HG03135 (cell line): ENCODE measurements at regions not wholly inside any gene's neighbourhood (a gene's known extent, or its start where the extent isn't known, plus 50 kb on each side); places are given as distances from the start of the nearest gene placed in this dataset.

Experiments
- ATAC-seq: cut with Tn5 transposase; IDR thresholded peaks from one replicate; pipeline ENCODE4 v1.9.1; 2021; ENCODE audit warnings: mild to moderate bottlenecking, moderate library complexity; ENCODE audit not compliant: unreplicated experiment

- no peak for ATAC-seq
These were observed 249.4 kb upstream of the SOX11 start for GRCh38 chr2:5442736-5443135.

- no peak for ATAC-seq
These were observed 248.0 kb upstream of the SOX11 start for GRCh38 chr2:5444168-5444567.

GRCh38 chr2:5444854-5445253, 247.3 kb upstream of the SOX11 start:
- no peak for ATAC-seq

GRCh38 chr2:5449867-5450266, 242.3 kb upstream of the SOX11 start:
- ATAC-seq, result no peak

DNA sequence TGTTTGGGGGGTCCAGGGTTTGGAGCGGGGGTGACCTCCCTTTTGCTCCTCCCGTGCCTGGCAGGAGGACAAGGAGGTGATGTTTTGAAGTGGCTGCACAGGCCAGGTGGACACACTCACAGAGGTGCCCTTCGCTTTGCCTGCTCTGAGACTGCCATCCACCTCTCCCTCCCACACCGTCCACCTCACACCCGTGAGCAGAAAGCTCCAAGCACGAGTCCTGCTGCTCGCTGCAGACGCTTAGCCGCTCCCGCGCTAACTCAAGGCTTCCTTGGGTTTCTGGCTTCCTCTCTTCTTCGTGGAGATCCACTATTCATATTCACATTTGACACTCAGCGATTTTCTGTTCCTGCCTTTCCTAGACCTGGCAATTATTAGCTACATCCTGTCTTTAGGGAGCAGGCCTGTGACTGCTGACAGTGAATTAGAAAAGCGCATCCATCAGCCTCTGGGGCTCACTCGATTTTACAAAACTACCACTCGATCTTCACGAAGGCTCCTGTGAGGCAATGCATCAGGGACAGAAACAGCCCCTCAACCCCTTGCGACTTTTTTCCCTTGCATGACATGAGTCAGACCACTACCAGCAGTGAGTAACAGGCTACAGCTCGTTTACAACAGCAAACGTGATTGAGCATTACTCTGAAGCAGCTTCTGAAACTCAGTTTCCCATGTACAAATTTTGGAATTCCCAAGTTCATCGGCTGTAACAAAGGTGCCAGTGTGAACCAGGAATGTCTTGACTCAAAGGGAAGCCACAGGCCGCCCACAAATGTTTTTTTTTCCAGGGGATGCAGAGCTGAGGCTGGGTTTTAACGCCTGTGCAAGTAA, 238.7 kb upstream of the SOX11 start:
- ATAC-seq, result no peak

DNA sequence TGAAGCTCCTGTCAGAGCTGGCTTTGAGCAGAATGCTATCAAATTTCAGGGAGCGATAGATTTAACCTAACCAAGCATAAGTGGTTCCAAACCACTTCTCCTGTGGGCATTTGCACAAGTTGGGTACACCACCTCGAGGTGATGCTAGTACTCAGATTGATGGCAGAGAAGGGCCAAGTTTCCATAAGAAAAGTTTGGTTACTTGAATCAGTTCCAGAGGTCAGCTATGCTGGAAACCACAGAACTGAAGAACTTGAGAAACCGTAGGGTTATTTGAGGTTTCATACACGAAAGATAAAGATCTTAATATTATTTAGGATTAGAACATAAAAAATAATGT, 238.2 kb upstream of the SOX11 start:
- no peak for ATAC-seq

DNA sequence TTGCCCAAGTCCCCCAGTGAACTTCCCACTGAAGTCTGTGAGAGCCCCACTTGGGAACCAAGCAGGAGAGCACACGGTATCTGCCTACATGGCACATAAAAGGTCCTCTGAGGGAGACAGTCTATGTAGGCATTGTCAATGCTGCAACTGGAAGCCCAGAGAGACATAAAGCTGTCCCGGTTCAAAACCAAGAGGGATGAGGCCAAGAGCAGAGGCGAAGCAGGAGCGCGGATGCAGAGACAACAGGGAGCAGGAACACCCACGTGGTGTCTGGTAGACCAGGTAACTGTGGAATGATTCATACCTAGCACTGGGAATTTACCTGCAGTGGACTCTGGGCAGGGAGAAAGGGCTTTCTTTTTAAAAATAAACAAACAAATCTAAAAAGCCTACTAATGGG, 233.1 kb upstream of the SOX11 start:
- ATAC-seq, result no peak

DNA sequence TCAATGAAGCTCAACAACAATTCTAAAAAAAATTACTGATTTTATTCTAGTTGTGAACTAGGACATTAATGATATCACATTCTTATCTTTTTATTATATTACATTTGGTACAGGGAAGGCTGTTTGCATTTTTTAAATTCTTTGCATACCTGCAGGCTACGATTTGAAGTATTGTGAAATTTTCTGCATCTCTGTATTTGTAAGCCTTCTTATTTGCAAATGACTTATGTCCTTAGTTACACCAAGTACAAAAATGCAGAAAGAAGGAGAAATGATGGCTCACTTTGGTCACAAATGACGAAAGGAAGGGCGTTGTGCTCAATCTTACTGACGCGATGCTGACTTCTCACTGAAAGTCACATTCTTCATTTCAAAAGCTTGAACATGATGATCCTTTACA, 227.5 kb upstream of the SOX11 start:
- ATAC-seq, result no peak

DNA sequence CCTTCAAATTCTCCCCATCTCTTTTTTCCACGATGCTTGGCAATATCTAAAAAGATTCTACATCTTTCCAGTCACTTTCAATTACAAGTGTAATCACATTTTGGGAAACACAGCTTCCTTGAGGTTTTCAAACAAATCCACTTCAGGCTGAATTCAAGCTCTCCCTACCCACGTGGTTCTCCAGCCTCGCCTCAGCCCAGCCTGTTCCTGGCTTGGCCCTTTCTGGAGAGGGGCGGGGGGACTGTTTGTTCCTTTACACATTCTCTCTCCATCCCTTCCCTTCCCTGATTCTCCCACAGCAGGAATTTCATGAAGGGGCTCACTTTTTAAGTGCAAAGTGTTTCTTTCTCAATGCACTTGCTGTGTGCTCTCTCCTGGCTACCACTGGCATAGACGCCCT, 226.3 kb upstream of the SOX11 start:
- no peak for ATAC-seq

DNA sequence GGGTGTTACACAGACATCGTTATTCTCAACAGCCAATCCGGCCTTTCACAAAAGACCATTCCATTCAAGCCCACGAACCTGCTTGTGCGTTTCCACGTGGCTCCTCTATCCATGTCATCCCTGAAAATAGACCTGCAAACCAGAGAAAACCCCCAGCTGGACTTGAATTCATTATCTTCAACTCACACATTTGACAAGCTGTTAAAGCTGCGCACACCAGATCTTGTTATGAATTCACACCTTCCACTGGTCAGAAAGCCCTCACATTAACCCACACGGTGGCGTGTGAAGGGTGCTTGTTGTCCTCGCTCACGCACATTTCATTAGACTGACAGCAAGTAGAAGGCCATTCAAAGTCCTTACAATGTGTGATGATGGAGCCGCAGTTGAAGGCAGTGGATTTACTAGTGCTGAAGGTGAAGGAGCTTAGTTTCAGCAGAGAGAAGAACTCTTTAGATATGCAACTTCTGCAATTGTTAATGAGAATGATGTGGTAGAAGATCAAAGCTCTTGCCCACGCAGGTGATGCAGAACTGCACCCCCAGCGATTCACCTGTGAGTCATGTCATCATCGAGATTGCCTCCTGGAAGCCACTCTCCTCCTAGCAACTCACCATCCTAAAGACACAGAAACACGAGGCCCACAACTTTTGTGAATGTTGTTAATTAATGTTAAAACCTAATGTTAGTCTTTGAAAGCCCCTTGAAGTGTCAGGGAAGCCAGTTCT, 224.8 kb upstream of the SOX11 start:
- ATAC-seq, result no peak

DNA sequence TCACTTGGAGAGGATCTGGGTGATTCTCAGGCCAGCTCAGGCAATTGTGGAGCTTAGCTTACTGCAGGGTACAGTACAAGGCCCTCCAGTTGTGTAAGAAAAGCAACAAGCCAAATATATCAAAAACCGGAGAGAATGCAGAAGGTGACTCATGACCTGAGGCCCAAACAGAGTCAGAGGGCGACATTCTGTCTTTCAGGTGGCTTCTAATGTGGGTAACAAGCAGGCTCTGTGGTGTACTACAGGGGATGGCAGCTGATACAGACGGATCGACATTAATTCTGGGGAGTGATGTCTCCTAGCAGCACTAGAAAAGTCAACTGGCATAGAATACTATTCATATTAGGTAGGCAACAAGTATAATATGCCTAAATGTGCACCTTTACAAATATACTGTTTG, 219.5 kb upstream of the SOX11 start:
- ATAC-seq, result no peak

DNA sequence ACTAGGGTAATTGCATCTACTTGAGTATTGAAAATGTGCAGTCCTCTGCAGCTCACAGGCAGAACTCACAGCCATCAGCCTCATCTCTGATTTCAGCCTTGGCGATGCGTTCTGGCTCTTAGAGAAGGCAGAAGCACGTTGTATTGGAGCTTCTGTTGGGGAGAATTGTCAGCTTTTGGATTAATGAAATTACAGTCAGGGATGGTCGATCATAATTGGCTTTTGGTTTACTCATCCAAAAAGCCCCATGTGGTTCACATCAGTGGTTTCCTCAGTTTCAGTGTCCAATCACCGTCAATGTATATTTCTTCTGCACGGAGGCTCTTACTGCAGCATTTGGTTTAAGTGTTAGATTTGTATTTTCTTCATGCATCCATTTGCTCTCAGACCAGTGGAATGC, 218.5 kb upstream of the SOX11 start:
- no peak for ATAC-seq

- ATAC-seq, result no peak
These were observed 217.5 kb upstream of the SOX11 start for GRCh38 chr2:5474716-5475115.

DNA sequence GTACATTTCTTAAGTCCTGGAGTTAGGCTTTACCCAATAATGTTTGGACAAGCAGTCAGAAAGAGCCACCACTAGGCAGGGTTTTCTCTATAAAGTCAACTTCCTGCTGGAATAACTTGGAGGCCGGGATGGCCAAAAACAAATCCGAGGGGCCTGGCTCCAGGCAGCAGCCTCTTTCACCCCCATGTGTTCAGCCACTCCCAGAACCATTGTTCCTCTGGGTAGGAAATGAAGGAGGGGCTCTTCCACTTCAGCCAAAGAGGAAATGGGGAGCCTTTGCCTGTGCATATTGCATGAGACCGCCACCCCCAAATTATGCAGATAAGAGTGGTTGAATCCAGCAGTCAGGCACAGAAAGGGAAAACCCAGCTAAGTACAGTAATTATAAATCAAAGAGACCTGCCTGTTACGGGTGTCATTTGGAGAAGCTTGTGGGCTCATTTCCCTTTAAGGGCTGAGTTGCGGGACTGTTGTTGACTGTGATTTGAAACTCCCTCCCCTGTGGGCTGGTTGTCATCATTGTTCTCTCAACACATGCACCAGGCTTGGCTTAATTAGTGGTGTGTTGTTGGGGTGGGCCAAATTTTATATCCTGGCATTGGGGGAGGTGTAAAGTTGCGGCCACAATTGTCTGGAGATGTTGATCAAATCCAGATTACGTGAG, 212.8 kb upstream of the SOX11 start:
- no peak for ATAC-seq

- ATAC-seq, result no peak
These were observed 209.3 kb upstream of the SOX11 start for GRCh38 chr2:5482929-5483331.

DNA sequence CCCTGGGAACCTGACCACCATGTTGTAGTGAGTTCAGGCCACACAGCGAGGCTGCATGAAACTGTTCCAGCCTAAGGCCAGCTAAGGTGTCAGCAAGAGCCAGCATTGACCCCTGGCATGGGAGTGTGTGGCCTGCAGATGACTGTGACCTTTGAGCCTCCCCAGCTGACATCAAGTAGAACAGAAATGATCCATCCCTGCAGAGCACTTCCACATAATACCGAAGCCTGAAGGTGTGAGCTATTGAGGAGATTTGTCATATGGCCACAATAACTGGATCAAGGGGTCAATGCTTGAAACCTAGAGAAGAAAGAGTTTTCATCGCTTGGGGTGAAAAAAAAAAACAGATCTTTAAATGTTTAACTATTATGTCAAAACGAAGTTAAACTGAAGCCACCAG, 207.3 kb upstream of the SOX11 start:
- no peak for ATAC-seq

- no peak for ATAC-seq
These were observed 200.7 kb upstream of the SOX11 start for GRCh38 chr2:5491523-5491922.

DNA sequence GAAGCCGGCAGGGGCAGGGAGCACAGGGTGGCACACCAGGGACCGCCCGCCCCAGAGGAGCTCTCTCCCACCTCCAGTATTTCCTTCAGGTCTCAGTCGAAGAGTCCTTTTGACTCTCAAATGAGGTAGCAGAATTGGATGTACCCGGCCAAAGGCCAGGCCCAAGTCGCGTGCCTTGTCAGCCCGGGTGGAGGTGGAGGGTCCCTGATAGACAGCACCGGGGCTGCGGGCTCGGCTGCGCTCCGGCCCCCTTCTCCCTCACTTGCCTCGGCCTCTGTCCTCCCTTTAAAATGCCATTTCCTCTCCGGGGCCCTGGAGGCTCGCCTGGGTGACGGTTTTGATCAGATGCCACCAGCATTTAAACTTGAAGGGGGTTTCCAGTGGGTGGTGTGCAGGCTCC, 198.9 kb upstream of the SOX11 start:
- no peak for ATAC-seq

- no peak for ATAC-seq
These were observed 198.0 kb upstream of the SOX11 start for GRCh38 chr2:5494212-5494611.

DNA sequence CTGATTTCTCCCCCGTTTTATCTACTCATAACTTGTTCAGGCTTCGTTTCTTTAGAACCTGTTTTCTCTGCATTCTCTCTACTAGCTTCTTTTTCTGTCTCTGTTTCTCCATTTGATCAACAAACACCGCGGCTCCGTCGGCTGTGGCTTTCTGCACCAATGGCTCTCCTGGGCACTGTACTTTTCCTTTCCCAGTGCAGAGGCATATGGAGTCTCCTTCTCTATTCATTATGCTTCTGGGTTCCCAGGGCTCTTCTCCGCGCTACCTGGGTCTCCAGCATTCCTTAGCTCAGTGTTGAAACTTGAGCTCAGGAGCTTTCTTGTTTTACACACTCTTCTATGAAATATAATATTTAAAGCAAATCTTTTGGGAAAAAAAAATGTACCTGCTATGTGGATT, 196.6 kb upstream of the SOX11 start:
- ATAC-seq, result no peak

GRCh38 chr2:5497874-5498273, 194.3 kb upstream of the SOX11 start:
- ATAC-seq, result no peak

GRCh38 chr2:5501807-5502206, 190.4 kb upstream of the SOX11 start:
- ATAC-seq, result no peak
